ENCODE measurements at regions not wholly inside any gene's neighbourhood (a gene's known extent, or its start where the extent isn't known, plus 50 kb on each side); places are given as distances from the start of the nearest gene placed in this dataset.

GRCh38 chr5:117860550-117860949 is 1127.8 kb downstream of the DTWD2 start:
- intact Hi-C loops (cut with micrococcal nuclease): no loop called here
- Histone ChIP-seq H3K27ac (ENCODE audit: insufficient read depth, low read depth, low read length) (no peak overlapping the region), H2AFZ (ENCODE audit: low read depth, low read length) (no peak overlapping the region), H3K4me1 (ENCODE audit: control insufficient read depth, extremely low read depth, insufficient read depth, low read length) (no peaks in the 10 kb centered on the region), H3K9me3 (replicated peaks; ENCODE audit: control insufficient read depth, insufficient read depth, low read length) (no peaks in the 10 kb centered on the region), H3K79me2 (ENCODE audit: control insufficient read depth, insufficient read depth, low read length) (no peaks in the 10 kb centered on the region), H4K20me1 (replicated peaks; ENCODE audit: control insufficient read depth, extremely low read depth, insufficient read depth, low read length) (no peaks in the 10 kb centered on the region), H3K9ac (replicated peaks; ENCODE audit: extremely low read depth, insufficient read depth, low read length) (no peak overlapping the region), H3K4me2 (ENCODE audit: insufficient read depth, low read length) (no peak overlapping the region), H3K36me3 (ENCODE audit: control insufficient read depth in 2 of 2, extremely low read depth in 1 of 2, insufficient read depth in 2 of 2, low read length in 2 of 2) (no peaks in the 10 kb centered on the region), H3K27me3 (ENCODE audit: control insufficient read depth in 2 of 2, insufficient read depth in 2 of 2, low read length in 2 of 2) (no peaks in the 10 kb centered on the region), H3K4me3 (replicated peaks in 1 of 3; ENCODE audit: insufficient read depth in 1 of 3, low read depth in 1 of 3, low read length in 3 of 3) (no peak overlapping the region), H3K9me1 (replicated peaks; ENCODE audit: control insufficient read depth, extremely low read depth, insufficient read depth, low read length) (no peaks in the 10 kb centered on the region)
- TF ChIP-seq EZH2 (IDR thresholded peaks at IDR 0.05; ENCODE audit: borderline replicate concordance, low read depth, low read length, severe bottlenecking): no peak
- no peak for TF ChIP-seq FOS (IDR thresholded peaks at IDR 0.05; ENCODE audit: borderline replicate concordance, insufficient read depth, low read length)
- no peak for TF ChIP-seq POLR2AphosphoS5 (IDR thresholded peaks at IDR 0.05; ENCODE audit: insufficient read depth, low read depth, low read length)
- no peak for TF ChIP-seq CTCF (IDR thresholded peaks at IDR 0.05; ENCODE audit: extremely low read depth in 1 of 2, insufficient read depth in 1 of 2, low read depth in 1 of 2, low read length in 2 of 2)
- no peak for TF ChIP-seq POLR2A (IDR thresholded peaks at IDR 0.05; ENCODE audit: low read depth, low read length)
- TF ChIP-seq GATA2 (IDR thresholded peaks at IDR 0.05; ENCODE audit: insufficient read depth, insufficient read length, low read depth, low read length): no peak
- no peak for TF ChIP-seq MAX (IDR thresholded peaks at IDR 0.05; ENCODE audit: insufficient read depth, insufficient read length)
- no peak for TF ChIP-seq MYC (IDR thresholded peaks at IDR 0.05; ENCODE audit: low read depth, low read length)
- TF ChIP-seq JUN (IDR thresholded peaks at IDR 0.05; ENCODE audit: borderline replicate concordance, insufficient read depth, insufficient read length, low read depth): no peak
- DNase-seq (ENCODE audit: low read depth, low spot score) (no peak), FAIRE-seq (no peak)
- dilution Hi-C loops (cut with MboI; ENCODE audit: extremely low pct_ligation_motif_present, low sequenced_read_pairs): no loop called here
- CTCF ChIA-PET: no interaction called here
- POLR2A ChIA-PET: no interaction called here
- no TSS peak for BruUV-seq (replicated peaks)
